DND-41 (cell line): ENCODE measurements at regions not wholly inside any gene's neighbourhood (a gene's known extent, or its start where the extent isn't known, plus 50 kb on each side); places are given as distances from the start of the nearest gene placed in this dataset.

ENCODE experiments used
- CTCF ChIP-seq: IDR thresholded peaks from 2 replicates; pipeline ENCODE4 v1.5.1; 2012; ENCODE audit warnings: borderline replicate concordance, low read length, moderate library complexity, mild to moderate bottlenecking; ENCODE audit not compliant: poor library complexity, severe bottlenecking; ENCODE audit errors: extremely low read depth
- EZH2 ChIP-seq: IDR thresholded peaks from 3 replicates; pipeline ENCODE4 v1.6.1; 2012; ENCODE audit warnings: borderline replicate concordance, low read depth, mild to moderate bottlenecking, moderate library complexity, low read length, inconsistent platforms; ENCODE audit not compliant: severe bottlenecking

DNA sequence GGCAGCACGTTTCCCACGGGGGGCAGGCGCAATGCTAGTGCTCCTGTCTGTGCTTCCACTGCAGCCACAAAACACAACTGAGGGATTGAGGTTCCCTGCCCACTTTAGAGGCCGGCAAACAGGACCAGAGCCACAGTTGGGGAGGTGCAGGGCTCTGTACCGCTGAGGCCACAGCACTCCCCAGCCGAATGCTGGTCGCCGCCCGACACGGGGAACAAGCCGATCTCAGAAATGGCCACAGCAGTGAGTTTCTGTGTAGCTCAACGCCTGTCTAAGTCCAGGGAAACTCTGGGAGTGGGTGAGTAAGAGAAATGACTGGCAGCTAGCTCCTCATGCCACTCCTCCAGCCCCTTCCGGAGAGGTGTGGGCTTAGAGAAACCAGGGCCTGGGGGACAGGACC lies 194.0 kb upstream of the VWC2 start:
- TF ChIP-seq CTCF (no peak), EZH2 (no peak)
